GM19035 (cell line): ENCODE measurements at regions not wholly inside any gene's neighbourhood (a gene's known extent, or its start where the extent isn't known, plus 50 kb on each side); places are given as distances from the start of the nearest gene placed in this dataset.
"Not testable (repeated sequence)": the region's sequence is repeated elsewhere in the genome, so short reads cannot be mapped to it uniquely, and the experiment has no call there.

Experiments
- ATAC-seq: cut with Tn5 transposase; IDR thresholded peaks from one replicate; pipeline ENCODE4 v1.9.1; 2021; ENCODE audit not compliant: unreplicated experiment

GRCh38 chr5:1654786-1655495, 131.2 kb upstream of the LPCAT1 start:
- ATAC-seq, result no peak

GRCh38 chr5:1653698-1654651, 130.2 kb upstream of the LPCAT1 start:
- ATAC-seq, result peak; percentile 89

DNA sequence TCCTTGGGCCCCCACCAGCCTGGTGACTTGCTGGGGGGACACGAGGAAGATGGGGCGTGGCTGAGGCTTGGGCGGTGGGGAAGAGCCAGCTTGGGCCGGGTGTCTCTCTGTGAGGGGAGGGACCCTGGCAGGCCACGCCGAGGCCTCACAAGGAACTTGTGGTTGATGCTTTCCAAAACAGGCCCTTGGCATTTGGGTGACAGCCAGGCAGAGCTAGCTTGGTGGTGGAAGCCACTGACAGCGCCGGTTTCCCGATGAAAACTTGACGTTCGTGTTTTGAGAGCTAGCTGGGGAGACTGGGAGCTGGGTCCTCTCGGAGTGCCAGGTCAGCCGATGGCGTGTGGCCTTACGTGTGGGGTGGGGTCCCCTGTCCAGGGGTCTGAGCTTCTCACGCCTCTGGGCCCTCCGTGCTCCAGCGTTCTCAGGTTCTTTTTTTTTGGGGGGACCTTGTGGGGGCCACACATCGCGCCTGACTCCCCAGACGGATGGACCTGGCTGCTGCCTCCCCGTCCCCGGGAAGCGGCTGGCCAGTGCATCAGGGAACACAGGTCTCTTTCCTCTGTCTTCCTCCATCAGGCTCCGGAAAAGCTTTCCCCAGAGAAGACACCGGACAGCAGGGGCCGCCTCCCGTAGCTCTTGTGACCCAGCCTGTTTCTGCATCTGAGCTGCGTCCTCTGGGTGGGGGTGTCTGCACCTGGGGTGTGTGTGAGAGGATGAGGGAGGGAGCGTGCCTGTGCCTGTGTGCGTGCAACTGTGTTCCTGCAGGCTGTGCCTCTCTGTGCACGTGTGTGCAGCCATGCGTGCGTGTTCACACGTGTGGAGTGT, 129.3 kb upstream of the LPCAT1 start:
- ATAC-seq, result peak; percentile 32

DNA sequence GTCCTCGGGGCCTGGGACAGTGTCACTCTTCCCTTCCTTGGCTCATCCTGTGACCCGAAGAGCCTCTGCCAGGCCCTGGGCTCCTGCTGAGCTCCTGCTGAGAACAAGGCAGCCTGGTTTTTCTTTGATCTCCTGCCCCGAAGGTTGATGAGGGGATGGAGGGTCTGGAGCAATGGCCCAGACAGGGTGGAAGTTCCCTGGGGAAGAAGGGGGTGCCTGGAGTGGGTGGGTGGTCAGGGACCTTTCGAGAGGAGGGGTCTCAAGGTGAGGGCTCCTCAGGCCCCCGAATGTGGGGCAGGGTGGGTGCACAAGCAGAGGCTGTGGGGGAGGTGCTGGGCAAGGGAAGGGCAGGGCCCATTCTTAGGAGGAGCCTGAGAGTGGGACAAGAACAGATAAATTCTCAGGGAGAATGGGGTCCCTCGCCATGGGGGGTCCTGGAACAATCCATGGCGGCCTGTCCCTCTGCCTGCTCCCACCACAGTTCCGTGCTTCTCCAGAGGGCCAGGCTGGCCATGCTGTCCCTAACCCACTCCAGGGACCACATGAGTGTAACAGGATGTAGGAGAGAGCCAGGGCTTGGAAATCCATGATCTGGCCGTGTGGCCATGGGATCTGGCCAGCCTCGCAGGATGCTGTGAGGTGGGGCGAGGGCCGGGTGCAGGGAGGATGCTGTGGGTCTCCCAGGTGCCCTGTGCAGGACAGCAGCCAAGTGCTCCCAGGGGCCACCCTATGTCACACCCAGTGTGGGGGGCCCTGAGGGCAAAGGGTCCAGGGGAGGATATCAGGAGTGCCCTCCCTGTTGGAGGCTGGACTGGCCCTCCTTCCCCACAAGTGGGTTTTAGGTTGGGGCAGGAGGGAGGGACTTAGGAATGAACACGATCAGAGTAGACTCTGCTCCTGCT, 128.5 kb upstream of the LPCAT1 start:
- no peak for ATAC-seq

- no peak for ATAC-seq
Measured at GRCh38 chr5:1651250-1651649, 127.5 kb upstream of the LPCAT1 start.

DNA sequence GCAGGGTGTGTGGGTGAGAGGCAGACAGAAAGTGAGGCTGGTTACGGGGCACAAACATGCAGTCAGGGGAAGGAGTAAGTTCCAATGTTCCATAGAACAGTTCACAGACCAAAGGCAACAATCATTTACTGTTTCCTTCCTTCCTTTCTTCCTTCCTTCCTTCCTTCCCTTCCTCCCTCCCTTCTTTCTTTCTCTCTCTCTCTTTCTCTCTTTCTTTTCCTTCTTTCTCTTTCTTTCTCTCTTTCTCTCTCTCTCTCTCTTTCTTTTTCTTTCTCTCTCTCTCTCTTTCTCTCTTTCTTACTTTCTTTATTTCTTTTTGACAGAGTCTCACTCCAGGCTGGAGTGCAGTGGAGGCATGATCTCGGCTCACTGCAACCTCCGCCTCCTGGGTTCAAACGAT, 125.8 kb upstream of the LPCAT1 start:
- no peak for ATAC-seq

GRCh38 chr5:1648806-1649205, 125.0 kb upstream of the LPCAT1 start:
- ATAC-seq, result no peak

GRCh38 chr5:1647580-1647979, 123.8 kb upstream of the LPCAT1 start:
- ATAC-seq, result no peak

DNA sequence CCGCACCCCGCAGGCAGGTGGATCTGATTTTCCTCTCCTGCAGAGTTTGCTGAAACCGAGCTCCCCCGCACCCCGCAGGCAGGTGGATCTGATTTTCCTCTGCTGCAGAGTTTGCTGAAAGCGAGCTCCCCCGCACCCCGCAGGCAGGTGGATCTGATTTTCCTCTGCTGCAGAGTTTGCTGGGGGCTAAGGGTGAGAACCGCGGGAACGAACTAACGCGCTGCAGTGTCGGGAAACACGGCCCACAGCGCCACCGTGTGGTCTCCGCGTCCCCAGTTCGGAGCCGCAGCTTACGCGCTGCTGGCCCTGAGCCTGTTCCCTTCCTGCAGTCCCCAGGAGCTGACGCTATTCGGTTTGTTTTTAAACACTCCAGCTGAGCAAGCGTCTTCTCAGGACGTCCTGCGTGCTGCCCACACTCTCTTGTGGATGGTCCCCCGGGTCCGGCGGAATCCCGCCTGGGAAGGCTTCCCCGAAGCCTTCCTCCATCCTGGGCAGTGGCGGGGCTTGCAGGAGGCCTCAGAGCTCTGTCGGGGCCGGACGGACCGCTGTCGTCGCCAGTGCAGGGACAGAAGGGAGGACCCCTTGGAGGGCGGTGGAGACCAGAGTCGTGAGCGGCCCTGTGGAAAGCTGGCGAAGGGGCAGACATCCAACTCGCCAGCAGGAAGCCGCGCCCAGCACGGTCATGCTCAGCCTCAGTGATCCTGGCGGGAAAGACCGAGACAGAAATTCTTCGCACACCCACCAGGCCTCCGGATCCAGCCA, 121.2 kb upstream of the LPCAT1 start:
- ATAC-seq, result peak; percentile 70

DNA sequence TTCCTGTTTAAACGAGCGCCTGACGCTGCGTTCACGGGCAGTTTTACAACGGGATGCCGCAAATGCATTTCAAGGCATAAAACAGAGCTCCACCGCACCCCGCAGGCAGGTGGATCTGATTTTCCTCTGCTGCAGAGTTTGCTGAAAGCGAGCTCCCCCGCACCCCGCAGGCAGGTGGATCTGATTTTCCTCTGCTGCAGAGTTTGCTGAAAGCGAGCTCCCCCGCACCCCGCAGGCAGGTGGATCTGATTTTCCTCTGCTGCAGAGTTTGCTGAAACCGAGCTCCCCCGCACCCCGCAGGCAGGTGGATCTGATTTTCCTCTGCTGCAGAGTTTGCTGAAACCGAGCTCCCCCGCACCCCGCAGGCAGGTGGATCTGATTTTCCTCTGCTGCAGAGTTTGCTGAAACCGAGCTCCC, 120.6 kb upstream of the LPCAT1 start:
- not testable (repeated sequence) for ATAC-seq

GRCh38 chr5:1643651-1644392, 120.1 kb upstream of the LPCAT1 start:
- no peak for ATAC-seq

- ATAC-seq, result no peak
Measured at GRCh38 chr5:1642621-1643061, 118.9 kb upstream of the LPCAT1 start.

DNA sequence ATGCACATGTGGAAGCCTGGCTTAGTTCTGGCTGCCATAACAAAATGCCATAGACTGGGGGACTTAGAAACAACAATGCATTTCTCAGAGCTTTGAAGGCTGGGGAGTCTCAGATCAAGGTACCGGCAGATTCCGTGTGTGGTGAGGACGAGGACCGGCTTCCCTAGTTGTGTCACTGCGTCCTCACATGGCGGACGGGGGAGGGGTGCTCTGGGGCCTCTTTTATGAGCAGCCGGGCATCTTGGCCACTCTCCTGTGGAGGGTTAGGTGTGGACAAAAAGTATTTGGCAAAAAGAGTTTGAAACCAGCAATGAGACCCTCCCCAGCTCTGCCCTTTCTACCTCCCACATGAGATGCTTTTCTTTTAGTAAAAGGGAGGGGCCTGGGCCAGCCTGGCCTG, 118.5 kb upstream of the LPCAT1 start:
- ATAC-seq, result no peak

DNA sequence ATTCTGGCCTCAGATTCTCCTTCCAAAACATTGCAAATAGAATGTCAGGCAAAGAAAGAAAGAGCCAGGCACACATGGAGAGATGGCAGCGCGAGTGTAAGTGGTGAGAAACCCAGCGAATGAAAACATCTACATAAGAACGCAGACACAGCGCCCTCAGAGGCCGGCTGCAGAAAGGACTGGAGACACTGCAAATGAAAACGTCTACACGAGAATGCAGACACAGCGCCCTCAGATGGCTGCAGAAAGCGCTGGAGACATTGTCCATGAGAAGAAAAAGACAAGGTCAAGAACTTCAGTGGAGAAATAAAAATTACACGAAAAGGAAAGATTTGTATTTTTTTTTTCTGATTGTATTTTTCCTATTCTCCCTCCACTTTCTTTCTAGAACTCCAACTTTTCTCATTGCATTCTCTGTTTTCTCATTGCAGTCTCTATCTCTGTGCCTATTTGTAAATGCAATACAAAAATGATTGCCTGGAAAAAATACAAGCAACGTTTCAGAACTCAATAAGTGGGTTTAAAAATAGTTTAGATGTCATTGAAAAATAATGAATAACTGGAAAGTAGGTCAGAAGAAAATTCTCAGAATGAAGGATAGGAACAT, 117.9 kb upstream of the LPCAT1 start:
- ATAC-seq, result peak; percentile 59

DNA sequence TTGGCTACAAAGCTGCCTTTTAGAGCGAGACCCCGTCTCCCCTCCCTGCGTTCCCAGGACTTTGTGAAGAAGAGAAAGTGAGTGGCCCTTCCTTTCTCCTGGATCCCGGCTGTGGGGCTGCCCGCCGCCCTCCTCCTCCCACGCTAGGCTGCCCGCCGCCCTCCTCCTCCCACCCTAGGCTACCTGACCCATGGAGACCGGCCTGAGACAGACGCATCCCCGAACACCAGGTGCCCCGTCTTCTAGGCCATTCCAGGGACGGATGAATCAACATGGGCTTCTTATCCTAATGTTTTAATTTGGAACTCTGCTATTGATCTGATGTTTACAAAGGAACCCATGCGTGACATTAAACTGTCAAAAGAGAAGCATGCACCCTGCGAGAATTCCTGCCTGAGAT, 117.3 kb upstream of the LPCAT1 start:
- no peak for ATAC-seq

GRCh38 chr5:1640421-1640881, 116.7 kb upstream of the LPCAT1 start:
- no peak for ATAC-seq

DNA sequence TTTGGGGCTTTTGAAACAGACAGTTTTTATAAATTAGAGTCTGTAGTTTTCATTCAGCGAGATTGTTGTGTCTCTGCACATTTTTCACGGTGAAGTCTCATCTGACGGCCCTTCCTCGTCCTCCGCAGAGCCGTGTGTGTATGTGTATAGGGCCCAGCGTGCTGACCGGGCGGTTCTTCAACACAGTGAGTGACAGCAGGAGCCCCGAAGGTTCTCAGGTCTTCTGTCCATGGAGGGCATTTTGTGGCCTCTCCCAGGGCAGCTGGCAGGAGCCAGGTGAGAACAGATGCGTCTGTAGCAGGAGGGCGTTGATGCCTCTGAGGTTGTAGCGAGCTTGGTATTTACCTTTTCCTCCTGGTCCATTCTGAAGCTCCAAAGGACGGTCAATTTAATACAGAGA, 116.0 kb upstream of the LPCAT1 start:
- ATAC-seq, result no peak
